Neural progenitor cell (in vitro differentiated cells): ENCODE measurements at regions not wholly inside any gene's neighbourhood (a gene's known extent, or its start where the extent isn't known, plus 50 kb on each side); places are given as distances from the start of the nearest gene placed in this dataset.

Experiments
- DNase-seq: peaks from one replicate; pipeline ENCODE4 v3.0.0-alpha.2; 2016; ENCODE audit warnings: low spot score
- H2AFZ ChIP-seq: fragments of 200-600 bp; sonication (generic); replicated peaks from 2 replicates; pipeline ENCODE4 v1.6.1; 2016; ENCODE audit warnings: antibody characterized with exemption
- H3F3A ChIP-seq: fragments of 200-600 bp; sonication (generic); 2 replicates; pipeline ENCODE4 v1.6.1; 2016; ENCODE audit warnings: antibody characterized with exemption, low read depth
- H3K27ac ChIP-seq: fragments of 200-600 bp; sonication (generic); 2 replicates; pipeline ENCODE4 v1.5.1; 2016; ENCODE audit warnings: mild to moderate bottlenecking
- H3K27me3 ChIP-seq: fragments of 200-600 bp; sonication (generic); 2 replicates; pipeline ENCODE4 v1.6.1; 2016; ENCODE audit warnings: mild to moderate bottlenecking, moderate library complexity
- H3K36me3 ChIP-seq: fragments of 200-600 bp; sonication (generic); 2 replicates; pipeline ENCODE4 v1.5.1; 2016
- H3K4me1 ChIP-seq: fragments of 200-600 bp; sonication (generic); 2 replicates; pipeline ENCODE4 v1.6.1; 2016; ENCODE audit warnings: mixed run types
- H3K4me2 ChIP-seq: fragments of 200-600 bp; sonication (generic); 2 replicates; pipeline ENCODE4 v1.6.1; 2016
- H3K4me3 ChIP-seq: fragments of 200-600 bp; sonication (generic); 2 replicates; pipeline ENCODE4 v1.5.1; 2016
- H3K79me2 ChIP-seq: fragments of 200-600 bp; sonication (generic); 2 replicates; pipeline ENCODE4 v1.6.1; 2016; ENCODE audit warnings: low read depth
- H3K9ac ChIP-seq: fragments of 200-600 bp; sonication (generic); 2 replicates; pipeline ENCODE4 v1.6.1; 2016
- H3K9me3 ChIP-seq: fragments of 200-600 bp; sonication (generic); 2 replicates; pipeline ENCODE4 v1.5.1; 2016; ENCODE audit warnings: low read depth
- H4K20me1 ChIP-seq: fragments of 200-600 bp; sonication (generic); 2 replicates; pipeline ENCODE4 v1.6.1; 2016; ENCODE audit warnings: low read depth
- H3K27ac Mint-ChIP-seq: 3 replicates; pipeline ENCODE4 v1.8.0; 2021; ENCODE audit warnings: mixed read lengths
- H3K27me3 Mint-ChIP-seq: 2 replicates; pipeline ENCODE4 v1.8.0; 2022; ENCODE audit warnings: low read depth, mild to moderate bottlenecking, inconsistent platforms, moderate library complexity, mixed read lengths; ENCODE audit not compliant: insufficient read depth
- H3K36me3 Mint-ChIP-seq: 3 replicates; pipeline ENCODE4 v1.8.0; 2021; ENCODE audit warnings: mixed read lengths
- H3K4me1 Mint-ChIP-seq: 3 replicates; pipeline ENCODE4 v1.8.0; 2021; ENCODE audit warnings: mixed read lengths
- H3K4me3 Mint-ChIP-seq: 3 replicates; pipeline ENCODE4 v1.8.0; 2021; ENCODE audit warnings: mild to moderate bottlenecking, moderate library complexity, mixed read lengths
- H3K9me3 Mint-ChIP-seq: 3 replicates; pipeline ENCODE4 v1.8.0; 2020; ENCODE audit warnings: mixed read lengths
- CTCF ChIP-seq: fragments of 200-600 bp; sonication (generic); IDR thresholded peaks from 2 replicates; pipeline ENCODE4 v1.5.1; 2017; ENCODE audit warnings: antibody characterized with exemption, mild to moderate bottlenecking
- EZH2 ChIP-seq: fragments of 200-600 bp; sonication (generic); IDR thresholded peaks from 2 replicates; pipeline ENCODE4 v1.6.1; 2017; ENCODE audit warnings: antibody characterized with exemption, mild to moderate bottlenecking, moderate library complexity
- EZH2phosphoT487 ChIP-seq: fragments of 200-600 bp; sonication (generic); IDR thresholded peaks from 2 replicates; pipeline ENCODE4 v1.6.1; 2017; ENCODE audit warnings: antibody characterized with exemption

GRCh38 chr13:109533350-109533749 is 253.0 kb downstream of the IRS2 start:
- H3K9me3 ChIP-seq = no peaks in the 10 kb centered on the region
- H3K9ac ChIP-seq = no peak overlapping the region
- H3K4me1 ChIP-seq = no peaks in the 10 kb centered on the region
- Mint-ChIP-seq H3K27ac (no peak overlapping the region), H3K9me3 (peaks cover 5% of the 10 kb centered on the region), H3K4me1 (peaks cover 2% of the 10 kb centered on the region), H3K4me3 (no peak overlapping the region), H3K36me3 (peaks cover 1% of the 10 kb centered on the region), H3K27me3 (peaks cover 4% of the 10 kb centered on the region)
- no peaks in the 10 kb centered on the region for H3K36me3 ChIP-seq
- no peaks in the 10 kb centered on the region for H3F3A ChIP-seq
- no peak for DNase-seq
- H2AFZ ChIP-seq = no peak overlapping the region
- H3K79me2 ChIP-seq = no peaks in the 10 kb centered on the region
- TF ChIP-seq EZH2phosphoT487 (no peak), CTCF (no peak), EZH2 (no peak)
- H3K27me3 ChIP-seq = no peaks in the 10 kb centered on the region
- H3K4me3 ChIP-seq = no peak overlapping the region
- H4K20me1 ChIP-seq = no peaks in the 10 kb centered on the region
- no peak overlapping the region for H3K4me2 ChIP-seq
- no peak overlapping the region for H3K27ac ChIP-seq

GRCh38 chr13:109529964-109530363 is 256.4 kb downstream of the IRS2 start:
- no peaks in the 10 kb centered on the region for H3K27me3 ChIP-seq
- H3K4me2 ChIP-seq = no peak overlapping the region
- DNase-seq = no peak
- H4K20me1 ChIP-seq = no peaks in the 10 kb centered on the region
- H3F3A ChIP-seq = no peaks in the 10 kb centered on the region
- Mint-ChIP-seq H3K27ac (no peak overlapping the region), H3K36me3 (no peaks in the 10 kb centered on the region), H3K4me3 (no peak overlapping the region), H3K4me1 (no peaks in the 10 kb centered on the region), H3K9me3 (no peaks in the 10 kb centered on the region), H3K27me3 (peaks cover 4% of the 10 kb centered on the region)
- no peak for TF ChIP-seq CTCF
- no peak for TF ChIP-seq EZH2phosphoT487
- no peak for TF ChIP-seq EZH2
- H3K36me3 ChIP-seq = no peaks in the 10 kb centered on the region
- H3K9me3 ChIP-seq = no peaks in the 10 kb centered on the region
- no peak overlapping the region for H3K27ac ChIP-seq
- H2AFZ ChIP-seq = no peak overlapping the region
- no peaks in the 10 kb centered on the region for H3K4me1 ChIP-seq
- no peak overlapping the region for H3K4me3 ChIP-seq
- no peaks in the 10 kb centered on the region for H3K79me2 ChIP-seq
- H3K9ac ChIP-seq = no peak overlapping the region

GRCh38 chr13:109521719-109522118 is 264.7 kb downstream of the IRS2 start:
- Mint-ChIP-seq H3K36me3 (no peaks in the 10 kb centered on the region), H3K27ac (no peak overlapping the region)
- H2AFZ ChIP-seq = no peak overlapping the region

More at GRCh38 chr13:109521719-109522118, 264.7 kb downstream of the IRS2 start:
- no peaks in the 10 kb centered on the region for H3F3A ChIP-seq
- no peak overlapping the region for H3K4me2 ChIP-seq
- no peaks in the 10 kb centered on the region for H3K4me1 ChIP-seq
- peaks cover 6% of the 10 kb centered on the region for H3K27me3 Mint-ChIP-seq
- H3K9ac ChIP-seq = no peak overlapping the region
- DNase-seq = no peak
- H3K4me1 Mint-ChIP-seq = no peaks in the 10 kb centered on the region
- no peaks in the 10 kb centered on the region for H3K9me3 ChIP-seq
- no peaks in the 10 kb centered on the region for H4K20me1 ChIP-seq
- TF ChIP-seq CTCF (no peak), EZH2phosphoT487 (no peak), EZH2 (no peak)
- H3K79me2 ChIP-seq = no peaks in the 10 kb centered on the region
- H3K27me3 ChIP-seq = no peaks in the 10 kb centered on the region
- no peaks in the 10 kb centered on the region for H3K9me3 Mint-ChIP-seq
- no peak overlapping the region for H3K4me3 Mint-ChIP-seq
- H3K27ac ChIP-seq = no peak overlapping the region
- H3K4me3 ChIP-seq = no peak overlapping the region
- H3K36me3 ChIP-seq = no peaks in the 10 kb centered on the region
